Stromal cell of bone marrow (primary cell): ENCODE measurements at regions not wholly inside any gene's neighbourhood (a gene's known extent, or its start where the extent isn't known, plus 50 kb on each side); places are given as distances from the start of the nearest gene placed in this dataset.

Experiments
- DNase-seq: peaks from one replicate; pipeline ENCODE4 v3.0.0-alpha.2; 2012; ENCODE audit warnings: low read depth

DNA sequence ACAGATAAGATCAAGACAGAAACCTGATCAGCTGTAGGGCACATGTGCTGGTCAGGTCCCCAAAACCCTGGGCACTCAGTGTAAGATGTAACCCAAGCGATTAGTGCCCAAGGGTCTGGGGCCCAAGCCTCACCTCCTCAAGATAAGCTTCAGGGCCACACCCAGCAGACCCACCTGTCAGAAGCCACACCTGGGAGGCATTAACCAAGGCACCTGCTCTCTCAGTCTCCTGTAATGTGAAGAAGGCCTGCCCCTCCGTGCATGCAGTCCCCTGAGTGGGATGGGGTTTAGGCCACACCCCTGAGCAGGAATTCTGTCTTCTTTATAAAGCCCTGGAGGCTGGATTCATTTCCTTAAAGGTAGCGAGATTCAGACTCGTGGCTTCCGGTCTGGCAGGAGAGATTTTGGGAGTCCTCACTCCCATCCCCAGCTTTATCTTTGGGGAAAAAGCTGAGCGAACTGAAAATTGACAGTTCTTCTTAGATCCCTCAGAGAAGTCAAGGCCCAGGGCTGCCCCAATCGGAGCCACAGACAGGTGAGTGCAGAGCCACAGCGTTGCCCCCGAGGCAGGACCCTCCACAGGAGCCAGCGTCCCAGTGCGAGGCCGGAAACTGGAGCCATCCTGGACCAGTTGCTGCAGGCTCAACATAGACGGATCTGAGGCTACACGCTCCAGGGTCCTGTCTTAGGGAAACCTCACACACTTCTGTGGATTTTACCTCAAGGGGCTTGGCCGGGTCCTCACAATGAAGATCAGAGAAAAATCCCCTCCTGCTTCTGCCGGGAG is 357.6 kb upstream of the IRX4 start:
- DNase-seq, result no peak

DNA sequence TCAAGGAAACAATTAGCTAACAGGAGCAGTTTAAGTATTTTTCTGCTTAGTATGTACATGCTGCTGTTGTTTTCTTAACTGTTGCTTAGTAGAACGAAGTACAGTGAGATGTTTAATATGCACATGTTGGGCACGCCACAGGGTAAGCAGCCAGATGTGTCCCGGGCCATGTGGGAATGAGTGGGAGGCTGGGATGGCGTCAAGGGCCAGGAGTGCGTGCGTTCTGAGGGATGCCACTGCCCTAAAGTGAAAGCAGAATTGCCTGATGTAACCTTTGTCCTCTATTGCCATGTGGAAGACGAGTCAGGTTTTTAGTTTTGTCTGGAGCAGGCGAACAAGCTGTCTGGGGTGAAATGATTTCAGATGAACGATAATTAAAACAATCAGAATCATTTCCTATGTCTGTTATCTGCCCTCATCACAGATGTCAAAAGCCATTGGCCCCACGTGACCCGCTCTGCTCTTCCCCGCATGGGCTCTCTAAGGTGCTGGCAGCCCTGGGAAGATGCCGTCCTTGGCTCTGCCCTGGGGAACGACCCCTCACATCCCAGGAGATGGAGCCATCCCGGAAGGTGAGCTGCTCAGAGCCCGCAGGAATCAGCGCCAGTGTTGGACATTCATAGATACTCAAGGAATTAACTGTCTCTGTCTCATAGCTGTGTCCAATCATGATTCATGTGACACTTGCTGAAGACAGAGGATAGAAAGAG is 356.6 kb upstream of the IRX4 start:
- no peak for DNase-seq

DNA sequence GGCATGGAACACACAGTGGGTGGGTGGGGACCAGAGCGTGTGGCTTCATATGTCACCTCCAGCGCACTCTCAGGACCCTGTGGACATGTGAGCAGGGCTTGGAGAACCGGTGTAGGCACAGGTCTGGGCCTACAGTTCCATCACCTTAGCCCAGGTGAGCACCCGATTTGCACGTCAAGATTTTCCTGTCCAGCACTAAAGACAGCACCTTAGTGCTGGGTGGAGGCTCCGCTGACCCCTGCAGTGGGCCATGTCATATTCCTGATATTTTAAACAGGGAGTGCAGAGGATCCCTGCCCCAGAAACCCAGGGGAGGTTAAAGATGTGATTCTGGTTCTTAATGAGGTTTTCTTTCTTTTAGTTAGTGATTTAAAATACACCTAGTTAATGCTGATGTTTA is 356.0 kb upstream of the IRX4 start:
- no peak for DNase-seq

DNA sequence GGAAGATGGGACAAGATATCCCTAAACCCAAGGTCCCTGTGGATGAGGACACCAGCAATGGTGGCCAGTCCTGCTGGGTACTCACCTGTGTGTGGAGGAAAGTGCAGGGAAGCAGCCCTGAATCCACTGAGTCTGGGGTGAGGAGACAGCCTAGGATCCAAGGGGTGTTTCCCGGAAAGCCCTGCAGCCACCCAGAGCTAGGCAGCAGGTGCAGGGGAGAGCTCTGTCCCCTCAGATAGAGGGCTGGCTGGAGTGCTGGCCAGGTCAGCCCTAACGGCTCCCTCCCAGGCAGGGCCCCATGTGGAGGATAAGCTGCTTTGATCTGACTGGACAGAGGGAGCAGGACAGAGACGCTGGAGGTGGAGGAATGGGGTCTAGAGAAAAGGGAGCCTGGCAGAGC is 344.7 kb upstream of the IRX4 start:
- no peak for DNase-seq

DNA sequence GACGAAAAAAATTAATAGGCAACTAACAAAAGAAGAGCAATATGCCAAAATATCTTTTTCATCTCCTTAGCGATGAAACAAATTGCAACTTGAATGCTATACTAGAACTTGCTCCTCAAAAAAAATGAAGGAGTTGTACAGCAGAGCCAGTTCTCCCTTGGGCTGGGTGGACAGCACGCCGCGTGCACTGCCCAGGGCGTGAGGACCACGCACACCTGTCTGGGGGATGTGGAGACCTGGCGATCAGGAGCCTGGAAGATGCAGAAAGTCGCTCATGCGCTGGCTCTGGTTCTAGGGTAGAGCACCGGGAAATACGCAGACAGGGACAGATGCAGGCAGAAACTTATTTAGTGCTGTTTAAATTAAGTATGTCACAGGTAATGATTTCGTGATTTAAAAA is 342.0 kb upstream of the IRX4 start:
- DNase-seq, result no peak

DNA sequence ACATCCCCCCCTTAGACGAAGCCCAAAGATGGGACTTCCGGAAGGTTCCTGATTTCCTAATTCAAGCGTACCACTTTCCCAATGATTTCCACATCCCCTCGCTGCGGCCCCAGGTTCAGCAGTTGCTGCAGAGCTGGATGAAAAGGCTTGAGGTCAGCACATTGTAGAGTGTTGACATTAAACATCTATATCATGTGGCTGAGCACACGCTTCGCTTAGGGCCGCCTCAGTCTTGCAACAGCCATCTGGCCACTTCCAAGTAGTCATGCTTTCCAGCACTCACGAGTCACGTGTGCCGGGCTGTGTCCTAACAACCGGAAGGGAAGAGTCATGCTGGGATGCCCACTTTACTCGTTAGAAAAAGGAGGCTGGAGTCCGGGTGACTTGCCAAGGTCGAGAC is 340.6 kb upstream of the IRX4 start:
- no peak for DNase-seq

DNA sequence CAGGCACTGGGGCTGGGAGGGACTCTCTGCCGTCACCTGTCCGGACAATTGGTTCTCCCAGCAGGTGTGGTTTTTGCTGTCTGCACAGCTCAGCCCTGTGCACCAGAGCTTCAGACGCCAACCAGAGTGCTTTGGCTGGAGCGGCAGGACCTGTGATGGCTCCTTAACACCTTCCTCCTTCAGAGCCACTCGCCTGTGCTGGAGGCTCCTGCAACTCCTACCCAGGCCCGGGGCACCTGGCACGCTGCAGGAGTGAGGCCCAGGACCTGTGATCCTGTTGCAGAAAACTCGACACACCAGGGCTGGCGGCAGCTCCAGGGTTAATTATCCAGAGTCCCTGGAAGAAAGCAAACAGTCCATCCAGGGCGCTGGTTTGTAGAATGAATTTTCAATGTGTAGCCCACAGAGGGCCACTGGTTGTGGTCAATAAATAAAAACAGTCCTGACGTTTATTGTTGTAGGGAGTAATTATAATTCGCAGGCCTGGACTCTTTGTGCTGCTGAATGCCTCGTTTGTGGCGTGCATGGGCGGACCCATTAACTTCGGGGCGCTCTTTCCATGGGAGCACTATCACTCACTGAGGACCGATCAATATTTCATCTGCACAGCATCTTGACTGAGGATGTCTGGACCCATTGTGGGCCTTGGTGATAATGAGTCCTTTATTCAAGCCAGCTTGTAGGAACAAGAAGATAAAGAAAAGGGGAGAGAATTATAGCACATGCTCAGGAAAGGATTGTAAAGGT is 339.7 kb upstream of the IRX4 start:
- DNase-seq, result no peak

DNA sequence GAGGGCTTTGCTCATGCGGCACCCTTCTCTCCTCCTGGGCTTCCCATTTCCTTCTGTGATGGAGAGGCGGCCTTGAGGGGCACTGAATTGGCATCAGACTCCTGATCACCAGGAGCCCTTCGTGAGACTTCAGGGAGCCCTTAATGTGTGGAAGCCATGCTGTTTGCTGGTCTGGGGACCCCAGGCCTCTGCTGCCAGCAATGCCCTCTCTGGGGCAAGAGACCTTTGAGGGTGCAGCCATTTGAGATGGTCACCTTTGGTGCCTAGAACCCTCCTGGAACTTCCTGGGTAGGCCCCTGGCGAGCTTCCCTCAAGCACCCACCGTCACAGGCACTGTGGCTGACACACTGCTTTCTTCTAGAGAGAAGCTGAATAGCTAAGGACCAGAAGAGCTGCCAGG is 338.7 kb upstream of the IRX4 start:
- no peak for DNase-seq

DNA sequence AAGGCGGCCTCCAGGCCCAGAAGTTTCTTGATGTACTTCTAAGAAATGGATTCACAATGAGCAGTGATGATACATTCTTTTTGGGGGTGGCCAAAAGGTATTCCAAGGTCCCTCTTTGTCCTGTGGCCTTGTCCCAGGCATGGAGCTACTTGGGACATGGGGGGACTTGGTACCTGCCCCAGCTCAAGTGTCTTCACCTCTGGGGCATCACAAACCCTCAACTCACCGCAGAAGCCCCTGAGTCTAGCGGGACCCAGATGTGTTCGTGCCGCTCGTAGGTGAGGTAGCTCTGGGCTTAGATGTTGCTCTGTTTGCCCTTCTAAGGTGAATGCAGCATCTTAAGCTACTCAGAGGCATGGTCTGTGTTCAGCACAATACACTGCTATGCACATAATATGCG is 338.0 kb upstream of the IRX4 start:
- no peak for DNase-seq

DNA sequence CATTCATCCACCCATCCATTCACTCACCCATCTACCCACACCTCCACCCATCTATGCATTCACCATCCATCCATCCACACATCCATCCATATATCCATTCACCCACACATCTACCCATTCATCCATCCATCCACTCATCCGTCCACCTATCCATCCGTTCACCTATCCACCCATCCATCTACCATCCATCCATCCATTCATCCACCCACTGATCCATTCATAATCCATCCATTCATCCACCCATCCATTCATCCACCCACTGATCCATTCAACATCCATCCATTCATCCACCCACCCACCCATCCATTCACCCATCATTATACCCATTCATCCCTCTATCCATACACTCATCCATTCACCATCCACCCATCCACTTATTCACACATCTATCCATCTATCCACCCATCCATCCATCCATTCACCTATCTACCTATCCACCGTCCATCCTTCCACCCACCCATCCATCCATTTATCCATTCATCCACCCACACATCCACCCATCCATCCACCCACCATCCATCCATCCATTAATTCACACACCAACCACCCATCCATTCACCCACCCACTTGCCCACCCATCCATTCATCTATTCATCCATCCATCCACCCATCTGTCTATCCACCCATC is 336.5 kb upstream of the IRX4 start:
- no peak for DNase-seq

DNA sequence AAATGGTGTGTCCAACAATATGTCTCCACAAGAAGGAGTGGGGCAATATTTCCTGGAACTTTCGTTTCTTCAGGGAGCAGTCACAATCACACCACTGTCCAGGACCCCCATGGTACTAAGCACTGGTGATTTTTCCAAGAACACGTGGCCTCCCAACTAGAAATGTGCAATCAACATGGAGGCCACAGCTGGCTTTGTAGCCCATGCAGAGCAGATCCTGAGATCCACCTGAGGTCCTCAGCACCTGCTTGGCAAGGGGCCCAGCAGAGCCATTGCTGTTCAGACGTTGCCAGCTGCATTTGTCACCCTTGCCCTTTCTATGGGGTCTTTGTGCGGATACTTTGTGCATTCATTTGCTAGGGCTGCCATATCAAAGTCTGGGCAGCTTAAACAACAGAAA is 334.5 kb upstream of the IRX4 start:
- no peak for DNase-seq

DNA sequence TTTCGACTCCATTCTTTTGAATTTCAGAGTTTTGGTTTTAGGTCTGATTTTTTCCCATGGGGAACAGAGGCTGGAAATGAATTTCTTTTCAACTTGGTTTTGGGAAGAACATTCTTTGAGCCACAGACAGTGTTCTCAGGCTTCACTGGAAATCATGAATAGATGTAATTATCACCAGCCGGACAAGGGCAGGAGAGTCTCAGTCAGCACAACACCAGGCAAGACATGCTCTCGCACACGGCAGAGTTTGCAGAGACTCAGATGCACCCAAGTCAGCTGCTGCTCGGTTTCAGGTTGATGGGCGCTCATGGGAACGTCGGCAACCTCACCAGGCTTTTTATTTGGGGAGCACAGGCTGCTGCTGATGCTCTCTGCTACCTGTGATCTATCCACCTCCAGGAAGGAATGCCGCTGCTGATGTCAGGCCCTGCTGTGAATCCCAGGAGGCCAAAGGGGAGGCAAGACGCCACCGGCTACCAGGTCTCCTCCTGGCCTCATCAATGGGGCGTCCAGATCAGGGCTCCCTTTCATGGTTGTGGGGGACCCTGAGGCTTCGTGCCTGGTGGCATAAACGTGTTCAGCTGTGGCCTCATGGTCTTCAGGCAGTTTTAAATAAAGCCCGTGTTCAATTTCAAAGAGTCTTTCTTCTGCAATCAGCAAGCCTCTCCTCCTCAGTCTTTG is 332.3 kb upstream of the IRX4 start:
- no peak for DNase-seq

DNA sequence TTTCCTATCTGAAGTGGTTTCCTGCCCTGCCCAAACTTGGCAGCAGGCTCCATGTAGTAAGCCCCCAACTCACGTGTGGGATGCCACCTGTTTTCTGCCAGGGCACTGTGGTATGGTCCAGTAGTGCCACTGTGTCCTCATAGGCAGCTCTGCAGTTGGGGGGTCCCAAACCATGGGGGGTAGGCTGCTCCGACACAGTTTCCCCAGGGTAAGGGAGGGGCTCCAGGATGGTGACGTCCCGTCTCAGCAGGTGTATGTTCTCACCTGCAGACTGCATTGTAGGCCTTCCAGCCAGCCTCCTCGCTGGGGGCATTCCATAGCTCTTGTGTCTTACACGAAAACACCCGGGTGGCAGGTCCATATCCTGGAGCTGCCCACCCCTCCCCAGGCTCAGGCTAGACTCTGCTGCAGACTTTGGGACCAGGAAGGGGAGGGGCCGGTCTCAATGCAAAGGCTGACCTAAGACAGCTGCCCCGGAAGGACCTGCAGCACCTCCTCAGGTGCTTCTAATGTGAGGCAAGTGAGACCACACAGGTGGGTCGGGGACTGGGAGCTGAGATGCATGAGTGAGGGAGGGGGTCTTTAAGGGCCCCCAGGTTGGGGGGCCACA is 330.5 kb upstream of the IRX4 start:
- DNase-seq, result no peak

DNA sequence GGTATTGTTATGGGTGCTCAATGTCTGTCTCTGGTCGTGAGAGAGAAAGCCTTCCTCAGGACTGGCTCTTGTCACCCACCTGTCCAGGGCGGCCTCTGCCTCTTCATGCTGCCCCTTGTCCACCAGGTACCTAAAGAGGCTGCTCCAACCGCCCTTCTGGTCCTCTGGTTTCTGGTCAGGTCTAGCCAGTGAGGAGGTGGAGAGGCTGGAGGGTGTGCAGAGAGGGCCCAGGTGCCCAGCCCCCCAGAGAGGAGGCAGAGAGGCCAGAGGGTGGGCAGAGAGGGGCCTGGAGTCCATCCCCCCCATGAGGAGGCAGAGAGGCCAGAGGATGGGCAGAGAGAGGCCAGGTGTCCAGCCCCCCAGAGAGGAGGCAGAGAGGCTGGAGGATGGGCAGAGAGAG is 329.8 kb upstream of the IRX4 start:
- no peak for DNase-seq

DNA sequence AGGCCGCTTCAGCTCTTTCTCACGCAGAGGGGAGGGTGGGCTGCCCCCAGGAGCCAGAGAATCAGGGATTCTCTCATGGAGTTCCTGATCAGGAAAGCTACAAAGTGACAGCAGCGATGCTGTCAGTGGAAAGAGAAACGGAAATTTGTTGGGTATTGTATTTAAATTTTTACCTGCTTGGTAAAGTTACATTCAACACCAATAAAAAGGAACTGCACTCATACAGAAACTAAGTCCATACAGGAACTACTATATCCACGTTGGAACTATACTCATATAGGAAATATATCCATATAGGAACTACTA is 325.5 kb upstream of the IRX4 start:
- DNase-seq, result no peak

DNA sequence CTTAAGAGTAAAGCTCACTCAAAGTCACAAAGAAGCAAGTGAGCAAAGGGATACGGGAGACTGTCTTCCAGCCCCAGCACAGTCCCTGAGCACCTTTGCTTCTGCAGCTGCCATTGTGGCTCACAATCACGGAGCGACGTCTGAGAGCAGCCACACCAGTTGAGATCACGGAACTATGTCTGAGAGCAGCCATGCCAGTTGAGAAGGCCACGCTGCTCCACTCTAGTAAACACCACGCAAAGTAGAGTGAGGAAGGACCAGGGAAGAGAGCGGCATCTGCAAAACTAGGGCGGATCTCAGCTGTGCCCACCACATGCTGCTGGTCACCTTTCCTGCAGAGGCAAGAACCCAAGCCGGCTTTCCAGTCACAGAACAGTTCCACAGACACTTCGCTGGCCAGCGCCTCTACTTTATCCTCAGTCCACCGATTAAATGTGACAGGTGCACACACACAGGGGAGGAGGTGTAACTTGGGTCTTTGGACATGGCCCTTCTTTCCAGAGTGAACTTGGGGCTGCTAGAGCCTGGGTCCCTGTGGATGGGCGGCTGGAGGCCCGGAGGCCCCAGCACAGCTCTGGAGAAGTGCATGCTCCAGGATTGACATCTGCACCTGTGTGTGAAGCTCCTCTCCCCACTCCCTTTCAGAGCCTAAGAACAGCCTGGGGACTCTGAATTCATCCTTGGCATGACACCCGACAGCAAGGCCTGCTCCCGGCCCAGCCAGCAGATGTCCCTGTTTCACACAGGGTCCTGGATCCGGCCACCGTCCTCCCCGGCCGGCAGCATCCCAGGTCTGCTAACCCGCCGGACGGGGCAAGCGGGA is 324.9 kb upstream of the IRX4 start:
- no peak for DNase-seq

DNA sequence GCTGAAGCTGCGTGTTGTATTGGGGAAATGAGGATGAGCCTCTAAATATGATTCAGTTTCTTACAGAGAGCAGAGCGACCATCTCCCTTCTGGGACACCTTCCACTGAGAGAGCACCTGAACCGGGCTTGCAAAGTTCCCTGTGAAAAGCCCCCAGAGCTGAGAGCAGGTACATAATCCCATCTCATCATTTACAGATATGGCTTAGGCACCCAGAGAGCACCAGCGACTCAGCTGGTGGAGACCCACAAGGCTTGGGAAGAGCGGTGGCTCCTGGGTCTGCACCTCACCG is 324.3 kb upstream of the IRX4 start:
- DNase-seq, result no peak

DNA sequence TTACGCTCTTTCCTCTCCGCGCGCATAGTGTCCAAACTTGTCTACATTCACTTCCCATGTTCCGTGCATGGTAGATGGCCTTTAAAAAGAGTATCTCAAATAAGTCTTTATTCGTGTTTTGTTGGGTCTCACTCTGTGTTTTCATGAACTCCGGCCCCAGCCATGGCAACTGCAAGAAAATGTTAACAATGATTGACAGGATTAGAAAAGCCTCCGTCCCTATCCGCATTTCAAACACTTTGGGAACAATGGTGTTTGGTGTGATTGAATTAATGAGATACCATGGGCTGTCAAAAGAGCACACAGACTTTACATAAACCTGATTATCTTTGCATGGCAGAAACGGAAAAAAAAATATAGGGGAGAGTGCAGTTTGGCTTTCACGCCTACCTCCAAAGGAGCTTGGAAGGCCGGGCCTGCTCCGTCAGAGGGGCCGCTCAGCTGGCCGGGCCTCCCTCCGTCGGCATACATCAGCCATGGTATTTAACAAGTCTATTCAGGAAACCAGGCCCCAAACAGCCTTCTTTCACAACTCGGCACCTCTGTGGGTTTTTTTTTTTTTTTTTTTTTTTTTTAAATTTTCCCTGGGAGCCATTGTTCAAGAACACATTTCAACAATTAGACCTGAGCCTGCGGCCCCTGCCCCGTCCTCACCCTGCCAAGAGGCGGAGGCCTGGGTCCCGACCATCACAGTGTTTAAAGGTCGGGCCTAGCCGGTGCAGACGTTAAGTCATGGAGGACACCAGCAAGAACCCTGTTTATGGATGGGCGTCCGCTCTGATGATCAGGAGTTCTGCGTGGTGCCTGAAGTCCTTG is 323.8 kb upstream of the IRX4 start:
- no peak for DNase-seq

DNA sequence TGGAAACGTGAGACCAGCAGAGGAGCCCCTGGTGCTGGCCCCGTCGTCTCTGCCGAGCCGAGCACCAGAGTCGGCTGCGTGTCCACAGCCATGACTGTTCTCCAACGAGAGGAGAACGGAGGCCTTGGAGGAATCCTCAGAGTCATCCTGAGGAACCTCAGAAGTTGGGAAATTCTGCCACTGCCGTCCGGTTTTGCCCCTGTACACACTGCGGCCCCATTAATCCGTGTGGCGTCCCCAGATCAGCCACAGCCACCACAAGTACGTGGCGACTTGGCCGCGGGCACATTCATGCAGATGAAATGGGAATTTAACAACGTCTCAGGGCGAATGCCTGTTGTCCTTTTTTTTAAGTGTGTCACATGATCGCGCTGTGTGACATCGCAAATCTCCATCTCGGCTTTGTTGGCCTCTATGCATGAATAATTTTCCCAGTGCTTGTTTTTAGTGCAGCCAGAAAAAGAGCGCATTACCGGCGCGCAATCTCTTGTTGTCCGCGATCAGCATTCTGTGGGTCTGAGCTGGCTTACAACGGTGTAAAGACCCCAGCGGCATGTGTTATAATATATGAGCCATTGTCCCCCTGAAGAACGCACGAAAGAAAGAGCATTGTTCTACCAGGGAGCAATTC is 323.0 kb upstream of the IRX4 start:
- no peak for DNase-seq

DNA sequence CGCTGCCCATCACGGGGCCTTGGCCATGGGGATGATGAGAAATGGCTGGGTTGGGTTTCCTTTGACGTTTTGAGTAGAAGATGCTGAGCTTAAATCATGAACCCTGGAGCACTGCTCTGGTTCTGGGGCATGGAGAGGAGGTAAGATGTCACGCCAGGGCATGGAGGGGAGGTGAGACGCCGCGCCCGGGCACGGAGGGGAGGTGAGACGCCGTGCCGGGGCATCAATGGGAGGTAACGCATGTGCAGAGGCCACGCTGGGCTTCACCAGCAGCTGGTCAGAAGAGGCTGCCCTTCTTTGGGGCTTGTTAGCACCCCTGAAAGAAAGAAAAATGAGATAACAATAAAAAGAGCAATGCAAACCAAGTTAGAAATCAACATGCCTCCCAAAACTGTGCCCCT is 322.5 kb upstream of the IRX4 start:
- no peak for DNase-seq
